ENCODE measurements at regions not wholly inside any gene's neighbourhood (a gene's known extent, or its start where the extent isn't known, plus 50 kb on each side); places are given as distances from the start of the nearest gene placed in this dataset.

GRCh38 chr7:109955986-109956385, 1134.9 kb upstream of the LRRN3 start:
- no peak for TF ChIP-seq ESRRA (IDR thresholded peaks at IDR 0.05; ENCODE audit: low read length)
- TF ChIP-seq MAX (IDR thresholded peaks at IDR 0.05; ENCODE audit: low read depth, low read length): no peak
- no peak for TF ChIP-seq CHD2 (IDR thresholded peaks at IDR 0.05; ENCODE audit: borderline replicate concordance, low read depth, low read length)
- TF ChIP-seq CTCF (IDR thresholded peaks at IDR 0.05 in 2 of 3, conservative IDR thresholded peaks at IDR 0.05 in 1 of 3; ENCODE audit: control insufficient read depth in 2 of 3, extremely low read depth in 1 of 3, insufficient read depth in 1 of 3, low read depth in 3 of 3, low read length in 3 of 3): no peak
- TF ChIP-seq FOXK2 (IDR thresholded peaks at IDR 0.05): no peak
- TF ChIP-seq, protein P1, sequence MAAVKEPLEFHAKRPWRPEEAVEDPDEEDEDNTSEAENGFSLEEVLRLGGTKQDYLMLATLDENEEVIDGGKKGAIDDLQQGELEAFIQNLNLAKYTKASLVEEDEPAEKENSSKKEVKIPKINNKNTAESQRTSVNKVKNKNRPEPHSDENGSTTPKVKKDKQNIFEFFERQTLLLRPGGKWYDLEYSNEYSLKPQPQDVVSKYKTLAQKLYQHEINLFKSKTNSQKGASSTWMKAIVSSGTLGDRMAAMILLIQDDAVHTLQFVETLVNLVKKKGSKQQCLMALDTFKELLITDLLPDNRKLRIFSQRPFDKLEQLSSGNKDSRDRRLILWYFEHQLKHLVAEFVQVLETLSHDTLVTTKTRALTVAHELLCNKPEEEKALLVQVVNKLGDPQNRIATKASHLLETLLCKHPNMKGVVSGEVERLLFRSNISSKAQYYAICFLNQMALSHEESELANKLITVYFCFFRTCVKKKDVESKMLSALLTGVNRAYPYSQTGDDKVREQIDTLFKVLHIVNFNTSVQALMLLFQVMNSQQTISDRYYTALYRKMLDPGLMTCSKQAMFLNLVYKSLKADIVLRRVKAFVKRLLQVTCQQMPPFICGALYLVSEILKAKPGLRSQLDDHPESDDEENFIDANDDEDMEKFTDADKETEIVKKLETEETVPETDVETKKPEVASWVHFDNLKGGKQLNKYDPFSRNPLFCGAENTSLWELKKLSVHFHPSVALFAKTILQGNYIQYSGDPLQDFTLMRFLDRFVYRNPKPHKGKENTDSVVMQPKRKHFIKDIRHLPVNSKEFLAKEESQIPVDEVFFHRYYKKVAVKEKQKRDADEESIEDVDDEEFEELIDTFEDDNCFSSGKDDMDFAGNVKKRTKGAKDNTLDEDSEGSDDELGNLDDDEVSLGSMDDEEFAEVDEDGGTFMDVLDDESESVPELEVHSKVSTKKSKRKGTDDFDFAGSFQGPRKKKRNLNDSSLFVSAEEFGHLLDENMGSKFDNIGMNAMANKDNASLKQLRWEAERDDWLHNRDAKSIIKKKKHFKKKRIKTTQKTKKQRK (IDR thresholded peaks at IDR 0.05; ENCODE audit: low read depth, low read length): no peak
- no peak for TF ChIP-seq POLR2AphosphoS5 (IDR thresholded peaks at IDR 0.05; ENCODE audit: low read length)
- no peak for TF ChIP-seq RAD21 (IDR thresholded peaks at IDR 0.05; ENCODE audit: insufficient read depth, low read depth, low read length)
- no peak for TF ChIP-seq TAF1 (IDR thresholded peaks at IDR 0.05; ENCODE audit: borderline replicate concordance, low read depth, low read length)
- TF ChIP-seq EZH2 (IDR thresholded peaks at IDR 0.05; ENCODE audit: borderline replicate concordance, control insufficient read depth, low read depth, low read length): no peak
- no peak for TF ChIP-seq RB1 (IDR thresholded peaks at IDR 0.05; ENCODE audit: borderline replicate concordance)
